Hindlimb muscle (tissue), 1 donor: ENCODE measurements at regions not wholly inside any gene's neighbourhood (a gene's known extent, or its start where the extent isn't known, plus 50 kb on each side); places are given as distances from the start of the nearest gene placed in this dataset.

Source experiments
- DNase-seq: peaks from one replicate; pipeline ENCODE4 v3.0.0-alpha.2; 2013

- no peak for DNase-seq
Measured at GRCh38 chr18:53800171-53800570, 424.3 kb downstream of the MBD2 start.

GRCh38 chr18:53799134-53799533 is 425.3 kb downstream of the MBD2 start:
- no peak for DNase-seq

DNA sequence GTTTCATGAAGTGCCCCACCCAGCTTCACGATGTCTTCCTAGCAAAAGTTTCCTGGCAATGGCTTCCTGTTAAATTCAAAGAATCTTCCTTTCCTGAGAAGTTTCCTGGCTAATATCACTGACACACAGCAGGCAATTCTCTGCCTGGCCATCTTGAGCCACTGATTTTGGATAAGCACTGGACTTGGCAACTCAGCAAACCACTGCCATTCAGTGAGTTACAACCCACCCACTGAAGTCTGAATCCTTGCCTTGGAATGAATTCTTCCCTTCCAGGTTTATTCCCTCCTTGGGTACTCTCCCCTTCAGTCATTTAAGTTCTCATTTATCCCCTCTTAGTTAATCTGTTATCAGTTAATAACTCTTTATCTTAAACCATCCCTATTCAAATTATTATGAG is 426.0 kb downstream of the MBD2 start:
- no peak for DNase-seq

DNA sequence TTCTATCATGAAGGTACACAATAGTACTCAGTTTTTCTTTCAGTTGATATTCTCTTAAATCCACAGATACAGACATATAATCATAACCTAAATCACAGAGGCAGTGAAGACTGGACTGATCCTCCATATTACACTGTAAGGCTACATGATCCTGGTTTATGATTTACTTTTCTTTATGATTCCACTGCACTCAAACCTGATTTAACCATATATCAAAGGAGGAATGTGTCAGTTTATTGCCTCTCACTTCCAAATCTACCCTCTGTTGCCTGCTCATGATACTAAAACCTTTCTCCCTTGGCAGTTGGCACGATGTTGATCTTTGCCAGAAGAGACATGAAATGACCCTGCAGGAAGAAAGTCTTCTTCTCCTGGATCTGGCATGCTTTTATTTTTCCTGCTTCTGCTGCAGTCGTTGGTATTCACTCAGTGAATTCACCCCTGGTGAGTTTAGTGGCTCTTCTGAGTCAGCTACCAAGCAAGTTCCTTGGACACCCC is 426.4 kb downstream of the MBD2 start:
- DNase-seq, result no peak

DNA sequence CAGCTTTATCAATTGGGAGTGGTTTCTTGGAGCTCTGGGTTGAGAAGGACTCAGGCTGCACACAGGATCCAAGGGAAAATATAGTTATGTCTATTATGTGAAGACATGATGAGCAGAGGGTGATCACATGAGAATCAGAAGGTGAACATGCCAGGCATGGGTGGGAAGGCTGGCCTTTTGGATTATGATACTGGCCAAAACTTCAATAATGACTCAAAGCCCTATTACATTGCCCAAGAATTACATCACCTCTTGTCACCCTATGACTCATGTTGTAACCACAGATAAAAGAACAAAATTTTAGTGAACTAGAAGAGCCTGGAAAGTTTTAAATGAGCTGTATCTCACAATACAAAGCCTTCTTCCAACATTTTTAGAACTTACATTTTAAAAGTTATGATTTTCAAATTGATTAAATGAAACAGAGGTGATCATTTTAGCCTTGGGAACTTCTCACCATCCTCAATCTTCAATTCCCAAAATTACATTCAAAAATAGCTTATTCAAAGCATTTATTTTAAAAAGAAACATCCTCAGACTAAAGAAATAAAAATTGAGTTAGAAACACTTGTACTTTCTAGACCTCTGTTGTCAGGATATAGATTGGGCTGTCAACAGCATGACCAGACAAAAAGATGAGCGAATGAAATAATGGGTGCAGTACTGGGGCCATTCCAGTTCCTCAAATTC is 428.3 kb downstream of the MBD2 start:
- peak; percentile 5 for DNase-seq

DNA sequence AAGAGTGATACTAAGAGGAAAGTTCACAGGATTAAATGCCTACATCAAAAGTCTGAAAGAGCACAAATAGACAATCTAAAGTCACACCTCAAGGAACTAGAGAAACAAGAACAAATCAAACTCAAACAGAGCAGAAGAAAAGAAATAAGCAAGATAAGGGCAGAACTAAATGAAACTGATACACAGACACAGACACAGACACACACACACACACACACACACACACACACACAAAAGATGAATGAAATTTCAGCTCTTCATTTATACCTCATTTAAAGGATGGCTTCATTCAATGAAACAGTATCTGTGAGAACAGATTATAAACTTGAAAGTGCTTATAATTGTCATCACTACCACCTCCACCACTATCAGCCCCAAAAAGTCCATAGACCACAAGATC is 428.9 kb downstream of the MBD2 start:
- no peak for DNase-seq

DNA sequence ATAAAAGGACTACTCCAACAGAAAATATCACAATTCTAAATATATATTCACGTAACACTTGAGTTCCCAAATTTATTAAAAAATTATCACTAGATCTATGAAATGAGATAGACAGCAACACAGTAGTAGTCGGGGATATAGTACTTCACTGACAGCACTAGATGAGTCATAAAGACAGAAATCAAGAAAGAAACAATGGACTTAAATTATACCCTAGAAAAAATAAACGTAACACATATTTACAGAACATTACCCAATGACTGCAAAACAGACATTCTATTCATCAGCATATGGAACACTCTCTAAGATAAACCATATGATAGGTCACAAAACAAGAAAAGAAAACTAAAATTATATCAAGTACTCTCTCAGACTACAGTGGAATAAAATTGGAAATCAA is 429.4 kb downstream of the MBD2 start:
- no peak for DNase-seq

GRCh38 chr18:53792762-53793161 is 431.7 kb downstream of the MBD2 start:
- DNase-seq, result no peak

DNA sequence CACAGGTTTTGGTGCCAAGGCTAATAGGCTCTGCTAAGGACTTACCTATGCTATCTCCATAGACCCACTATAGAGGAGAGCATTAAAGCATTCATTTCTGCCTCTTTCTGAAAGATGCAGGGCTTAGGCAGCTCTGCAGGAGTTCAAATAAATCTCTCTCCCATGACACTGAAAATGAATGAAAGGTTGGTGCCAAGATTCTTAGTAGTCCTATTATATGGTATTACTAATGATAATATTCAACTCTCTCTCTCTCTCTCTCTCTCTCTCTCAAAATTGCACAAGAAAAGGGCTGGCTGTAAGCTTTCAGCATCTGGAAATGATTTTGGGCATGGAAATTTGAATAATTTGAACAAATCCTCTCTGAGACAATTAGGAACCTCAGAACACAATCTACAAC is 433.7 kb downstream of the MBD2 start:
- no peak for DNase-seq

GRCh38 chr18:53789376-53790247 is 434.9 kb downstream of the MBD2 start:
- no peak for DNase-seq

DNA sequence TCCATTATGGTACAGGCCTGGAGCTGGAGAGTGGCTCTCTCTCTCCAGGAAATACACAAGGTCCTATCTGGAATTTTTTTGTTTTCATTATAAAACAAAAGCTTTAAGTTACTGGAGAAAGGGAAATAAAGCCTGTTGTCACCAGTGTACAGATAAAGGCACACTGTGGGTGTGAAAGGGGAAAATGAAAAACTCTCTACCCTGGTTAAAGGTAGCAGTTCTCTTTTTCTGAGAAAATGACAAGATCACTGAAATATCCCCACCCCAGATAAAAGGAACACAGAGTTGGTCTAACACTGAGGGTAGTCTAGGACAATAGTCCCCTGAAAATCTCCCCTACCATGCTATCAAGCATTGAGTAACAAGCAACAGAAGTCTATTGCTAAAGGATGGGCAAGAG is 438.7 kb downstream of the MBD2 start:
- DNase-seq, result no peak

- no peak for DNase-seq
Measured at GRCh38 chr18:53784253-53784652, 440.2 kb downstream of the MBD2 start.

- DNase-seq, result no peak
Measured at GRCh38 chr18:53780666-53781065, 443.8 kb downstream of the MBD2 start.

- DNase-seq, result no peak
Measured at GRCh38 chr18:53772293-53772692, 452.2 kb downstream of the MBD2 start.

- DNase-seq, result no peak
Measured at GRCh38 chr18:53771664-53772063, 452.8 kb downstream of the MBD2 start.

GRCh38 chr18:53765211-53765610 is 459.3 kb downstream of the MBD2 start:
- no peak for DNase-seq

- no peak for DNase-seq
Measured at GRCh38 chr18:53764086-53764485, 460.4 kb downstream of the MBD2 start.

DNA sequence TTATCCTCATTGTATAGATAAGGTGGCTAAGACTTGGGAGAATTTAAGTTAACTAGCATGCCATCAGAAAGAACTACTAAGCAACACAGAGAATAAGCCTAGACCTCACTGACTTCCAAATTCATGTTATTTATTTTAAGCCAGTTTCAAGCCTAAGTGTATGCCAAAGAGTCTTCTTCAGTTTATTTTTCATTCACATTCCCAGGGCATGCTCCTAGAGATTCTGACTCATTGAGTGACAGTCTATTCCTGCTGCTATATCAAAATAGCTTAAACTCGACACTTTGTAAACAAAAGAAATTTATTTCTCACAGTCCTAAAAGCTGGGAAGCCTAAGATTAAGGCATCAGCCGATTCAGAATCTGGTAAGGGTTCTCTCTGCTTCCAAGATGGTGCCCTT is 467.1 kb downstream of the MBD2 start:
- no peak for DNase-seq

- DNase-seq, result no peak
Measured at GRCh38 chr18:53756610-53756972, 467.9 kb downstream of the MBD2 start.

GRCh38 chr18:53755914-53756609 is 468.4 kb downstream of the MBD2 start:
- DNase-seq, result no peak

DNA sequence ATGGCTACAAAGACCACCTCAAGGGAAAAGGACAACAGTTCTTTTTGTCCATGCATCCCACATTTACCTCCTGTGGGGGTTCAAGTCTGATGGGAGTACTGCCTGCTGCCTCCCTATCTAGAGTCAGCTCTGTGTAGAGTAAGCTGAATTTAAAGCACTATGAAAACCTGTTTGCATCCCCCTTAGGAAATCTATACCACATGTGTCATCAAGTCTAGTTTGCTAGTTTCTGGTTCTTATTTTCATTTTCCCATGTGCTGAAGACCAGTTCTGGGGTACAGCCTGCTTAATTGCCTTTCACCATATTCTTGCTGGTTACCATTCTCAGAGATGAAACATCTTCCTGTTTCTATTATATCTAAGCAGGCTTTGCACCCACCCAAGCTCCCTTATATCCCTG is 470.3 kb downstream of the MBD2 start:
- DNase-seq, result no peak

DNA sequence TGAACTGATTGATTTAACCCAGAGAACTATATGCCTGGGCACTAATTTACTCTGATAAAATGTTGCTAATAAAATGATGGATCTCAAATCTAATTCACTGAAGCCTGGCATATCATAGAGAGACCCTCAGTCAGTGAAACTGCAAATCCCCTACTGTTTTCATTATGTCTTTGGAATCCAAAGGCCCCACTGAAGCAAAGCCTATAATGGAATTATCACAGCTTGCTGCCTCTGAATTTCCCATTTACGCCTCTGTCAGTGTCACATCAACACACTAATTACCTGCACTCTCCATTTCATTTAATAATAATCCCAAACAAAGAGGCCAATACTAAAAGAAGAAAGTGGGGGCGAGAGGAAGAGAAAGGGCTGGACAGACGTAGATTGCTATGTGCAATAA is 470.9 kb downstream of the MBD2 start:
- DNase-seq, result no peak

GRCh38 chr18:53752781-53753367 is 471.6 kb downstream of the MBD2 start:
- DNase-seq, result no peak
